Osteocyte (in vitro differentiated cells): ENCODE measurements at regions not wholly inside any gene's neighbourhood (a gene's known extent, or its start where the extent isn't known, plus 50 kb on each side); places are given as distances from the start of the nearest gene placed in this dataset.

ENCODE experiments used
- DNase-seq: peaks from one replicate; pipeline ENCODE4 v3.0.0; 2021; ENCODE audit warnings: mixed read lengths; ENCODE audit not compliant: unreplicated experiment; ENCODE audit errors: extremely low spot score
- H3K27ac Mint-ChIP-seq: one replicate; pipeline ENCODE4 v1.8.0; 2021; ENCODE audit warnings: mild to moderate bottlenecking, mixed read lengths; ENCODE audit not compliant: unreplicated experiment
- H3K27me3 Mint-ChIP-seq: one replicate; pipeline ENCODE4 v1.8.0; 2021; ENCODE audit warnings: mixed read lengths; ENCODE audit not compliant: unreplicated experiment
- H3K36me3 Mint-ChIP-seq: one replicate; pipeline ENCODE4 v1.8.0; 2021; ENCODE audit warnings: mixed read lengths; ENCODE audit not compliant: unreplicated experiment
- H3K4me1 Mint-ChIP-seq: one replicate; pipeline ENCODE4 v1.8.0; 2021; ENCODE audit warnings: mixed read lengths; ENCODE audit not compliant: unreplicated experiment
- H3K4me3 Mint-ChIP-seq: one replicate; pipeline ENCODE4 v1.8.0; 2021; ENCODE audit warnings: mild to moderate bottlenecking, moderate library complexity, mixed read lengths; ENCODE audit not compliant: unreplicated experiment
- H3K9me3 Mint-ChIP-seq: one replicate; pipeline ENCODE4 v1.8.0; 2021; ENCODE audit warnings: mixed read lengths; ENCODE audit not compliant: unreplicated experiment
- TF ChIP-seq, protein P1 (sequence below): fragments of 200-600 bp; sonication (generic); IDR thresholded peaks from 2 replicates; pipeline ENCODE4 v1.5.0; 2021; ENCODE audit warnings: antibody characterized with exemption, mild to moderate bottlenecking, moderate library complexity

DNA sequence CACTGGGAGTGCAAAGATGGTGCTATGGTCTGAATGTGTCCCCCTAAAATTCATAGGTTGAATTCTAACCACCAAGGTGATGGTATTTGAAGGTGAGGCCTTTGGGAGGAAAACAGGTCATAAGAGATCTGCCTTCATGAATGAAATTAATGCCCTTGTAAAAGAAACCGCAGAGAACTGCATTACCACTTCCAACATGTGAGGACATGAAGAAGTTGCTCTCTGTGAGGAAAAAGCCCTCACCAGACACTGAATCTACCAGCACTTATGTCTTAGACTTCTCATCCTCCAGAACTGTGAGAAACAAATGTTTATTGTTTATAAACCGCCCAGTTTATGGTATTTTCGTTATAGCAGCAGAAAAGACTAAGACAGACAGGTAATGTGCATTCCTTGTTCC, 224.7 kb upstream of the C1orf87 start:
- Mint-ChIP-seq H3K27ac (no peak overlapping the region), H3K9me3 (peaks cover 19% of the 10 kb centered on the region), H3K4me3 (no peak overlapping the region), H3K4me1 (peaks cover 6% of the 10 kb centered on the region), H3K27me3 (peaks cover 16% of the 10 kb centered on the region), H3K36me3 (peaks cover 3% of the 10 kb centered on the region)
- DNase-seq = no peak
- TF ChIP-seq, protein P1, sequence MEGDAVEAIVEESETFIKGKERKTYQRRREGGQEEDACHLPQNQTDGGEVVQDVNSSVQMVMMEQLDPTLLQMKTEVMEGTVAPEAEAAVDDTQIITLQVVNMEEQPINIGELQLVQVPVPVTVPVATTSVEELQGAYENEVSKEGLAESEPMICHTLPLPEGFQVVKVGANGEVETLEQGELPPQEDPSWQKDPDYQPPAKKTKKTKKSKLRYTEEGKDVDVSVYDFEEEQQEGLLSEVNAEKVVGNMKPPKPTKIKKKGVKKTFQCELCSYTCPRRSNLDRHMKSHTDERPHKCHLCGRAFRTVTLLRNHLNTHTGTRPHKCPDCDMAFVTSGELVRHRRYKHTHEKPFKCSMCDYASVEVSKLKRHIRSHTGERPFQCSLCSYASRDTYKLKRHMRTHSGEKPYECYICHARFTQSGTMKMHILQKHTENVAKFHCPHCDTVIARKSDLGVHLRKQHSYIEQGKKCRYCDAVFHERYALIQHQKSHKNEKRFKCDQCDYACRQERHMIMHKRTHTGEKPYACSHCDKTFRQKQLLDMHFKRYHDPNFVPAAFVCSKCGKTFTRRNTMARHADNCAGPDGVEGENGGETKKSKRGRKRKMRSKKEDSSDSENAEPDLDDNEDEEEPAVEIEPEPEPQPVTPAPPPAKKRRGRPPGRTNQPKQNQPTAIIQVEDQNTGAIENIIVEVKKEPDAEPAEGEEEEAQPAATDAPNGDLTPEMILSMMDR = no peak

DNA sequence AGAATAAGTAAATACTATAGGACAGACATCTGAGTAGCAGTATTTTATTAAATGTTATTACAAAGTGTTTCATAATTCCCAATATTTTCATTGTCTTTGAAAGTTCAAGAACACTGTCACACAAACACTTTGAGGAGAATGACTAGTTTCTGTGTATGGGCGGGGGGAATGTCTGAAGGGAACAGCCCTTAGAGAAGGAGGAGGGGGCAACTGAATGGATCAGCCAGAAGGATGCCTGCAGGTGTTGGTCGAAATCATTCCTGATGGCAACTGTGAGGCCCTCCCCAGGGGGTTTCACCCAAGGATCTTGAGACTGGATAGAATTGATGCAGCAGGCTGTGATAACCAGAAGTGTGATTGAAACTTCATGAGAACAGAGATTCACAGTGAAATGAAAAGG, 223.2 kb upstream of the C1orf87 start:
- H3K27me3 Mint-ChIP-seq = peaks cover 29% of the 10 kb centered on the region
- no peak overlapping the region for H3K27ac Mint-ChIP-seq
- no peak for DNase-seq
- no peak overlapping the region for H3K4me3 Mint-ChIP-seq
- TF ChIP-seq, protein P1 = no peak
- H3K4me1 Mint-ChIP-seq = peaks cover 6% of the 10 kb centered on the region
- H3K9me3 Mint-ChIP-seq = peaks cover 10% of the 10 kb centered on the region
- H3K36me3 Mint-ChIP-seq = no peaks in the 10 kb centered on the region

DNA sequence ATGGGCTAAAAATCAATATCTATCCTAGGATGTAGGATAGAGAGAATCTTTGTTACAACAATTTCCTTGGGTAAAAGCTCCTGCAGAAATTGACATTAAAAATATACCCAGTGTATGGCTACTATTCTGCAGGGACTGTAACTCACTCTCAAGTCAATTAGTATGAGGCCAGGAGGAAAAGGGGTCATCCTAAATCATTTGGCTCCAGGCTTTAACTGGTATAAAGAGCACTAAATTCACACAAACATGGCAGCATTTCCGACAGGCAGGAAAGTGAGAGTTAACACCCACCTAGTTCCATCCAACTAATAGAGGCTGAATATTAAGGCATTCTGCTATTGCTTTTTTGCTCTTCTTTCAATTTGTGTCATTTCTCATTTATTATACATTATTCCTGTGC, 218.6 kb upstream of the C1orf87 start:
- Mint-ChIP-seq H3K27ac (no peak overlapping the region), H3K36me3 (no peaks in the 10 kb centered on the region), H3K4me1 (no peaks in the 10 kb centered on the region), H3K4me3 (no peak overlapping the region), H3K27me3 (peaks cover 20% of the 10 kb centered on the region), H3K9me3 (no peaks in the 10 kb centered on the region)
- DNase-seq = no peak
- TF ChIP-seq, protein P1 = no peak

DNA sequence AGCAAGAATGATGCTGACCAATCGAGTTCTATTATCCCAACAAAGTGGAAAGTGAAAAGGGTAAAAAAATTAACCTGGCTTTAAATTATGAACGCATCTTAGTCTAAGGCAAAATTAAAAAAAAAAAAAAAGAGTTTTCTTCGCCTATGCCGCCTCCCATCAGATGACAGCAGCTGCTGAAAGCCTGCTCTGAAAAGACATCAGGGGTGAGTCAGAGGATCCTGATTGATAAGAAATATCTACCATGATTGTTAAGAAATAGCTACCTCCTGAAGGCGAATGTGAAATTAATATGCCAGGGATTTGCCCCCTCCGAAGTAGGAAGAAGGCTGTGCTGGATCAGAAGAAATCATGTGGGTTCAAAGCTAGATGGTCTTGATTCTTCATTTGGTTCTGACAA, 216.8 kb upstream of the C1orf87 start:
- Mint-ChIP-seq H3K27me3 (peaks cover 20% of the 10 kb centered on the region), H3K9me3 (no peaks in the 10 kb centered on the region), H3K4me3 (no peak overlapping the region), H3K4me1 (no peaks in the 10 kb centered on the region), H3K27ac (no peak overlapping the region), H3K36me3 (no peaks in the 10 kb centered on the region)
- TF ChIP-seq, protein P1 = no peak
- DNase-seq = no peak

DNA sequence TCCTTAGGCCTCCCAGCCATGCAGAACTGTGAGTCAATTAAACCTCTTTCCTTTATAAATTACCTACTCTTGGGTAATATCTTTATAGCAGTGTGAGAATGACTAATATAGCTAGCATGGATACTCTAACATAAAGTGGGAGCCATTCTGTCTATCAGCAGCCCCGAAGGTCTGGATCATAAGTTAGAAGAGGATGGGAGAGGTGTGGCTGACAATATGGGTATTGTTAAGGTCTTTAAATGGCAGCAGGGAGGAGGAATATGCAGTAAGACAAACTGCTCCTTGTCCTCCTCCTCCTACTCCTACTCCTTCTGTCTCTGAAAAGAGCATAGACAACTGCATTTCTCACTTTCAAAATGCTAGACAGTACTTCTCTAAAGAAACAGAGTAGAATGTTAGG, 214.0 kb upstream of the C1orf87 start:
- peaks cover 7% of the 10 kb centered on the region for H3K27me3 Mint-ChIP-seq
- H3K4me3 Mint-ChIP-seq = no peak overlapping the region
- peaks cover 6% of the 10 kb centered on the region for H3K4me1 Mint-ChIP-seq
- H3K36me3 Mint-ChIP-seq = no peaks in the 10 kb centered on the region
- H3K9me3 Mint-ChIP-seq = no peaks in the 10 kb centered on the region
- TF ChIP-seq, protein P1 = no peak
- no peak for DNase-seq
- no peak overlapping the region for H3K27ac Mint-ChIP-seq
